NCI-H1930 (cell line): ENCODE measurements at regions not wholly inside any gene's neighbourhood (a gene's known extent, or its start where the extent isn't known, plus 50 kb on each side); places are given as distances from the start of the nearest gene placed in this dataset.

Source experiments
- DNase-seq, 2 experiments: peaks; one replicate each; lab custom pipeline; 2025; lab: John Stamatoyannopoulos, UW

DNA sequence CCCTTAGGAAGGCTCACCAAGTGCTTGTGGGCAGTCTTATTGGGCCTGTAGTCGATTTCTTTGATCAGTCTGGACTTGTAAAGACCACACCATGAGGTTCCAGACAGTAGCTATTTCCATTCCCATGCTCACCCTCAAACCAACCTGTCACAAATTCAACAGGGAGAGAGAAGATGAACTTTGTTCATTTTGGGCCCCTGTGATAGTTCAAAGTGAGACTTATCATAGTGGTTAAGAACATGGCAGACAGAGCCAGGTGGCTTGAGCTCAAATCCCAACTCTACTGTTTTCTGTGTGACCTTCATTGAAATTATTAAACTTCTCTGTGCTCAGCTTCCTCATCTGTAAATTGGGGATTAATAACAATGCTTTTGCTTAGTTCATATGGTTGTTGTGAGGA lies 53.9 kb upstream of the CTLA4 start:
- no peak for DNase-seq

DNA sequence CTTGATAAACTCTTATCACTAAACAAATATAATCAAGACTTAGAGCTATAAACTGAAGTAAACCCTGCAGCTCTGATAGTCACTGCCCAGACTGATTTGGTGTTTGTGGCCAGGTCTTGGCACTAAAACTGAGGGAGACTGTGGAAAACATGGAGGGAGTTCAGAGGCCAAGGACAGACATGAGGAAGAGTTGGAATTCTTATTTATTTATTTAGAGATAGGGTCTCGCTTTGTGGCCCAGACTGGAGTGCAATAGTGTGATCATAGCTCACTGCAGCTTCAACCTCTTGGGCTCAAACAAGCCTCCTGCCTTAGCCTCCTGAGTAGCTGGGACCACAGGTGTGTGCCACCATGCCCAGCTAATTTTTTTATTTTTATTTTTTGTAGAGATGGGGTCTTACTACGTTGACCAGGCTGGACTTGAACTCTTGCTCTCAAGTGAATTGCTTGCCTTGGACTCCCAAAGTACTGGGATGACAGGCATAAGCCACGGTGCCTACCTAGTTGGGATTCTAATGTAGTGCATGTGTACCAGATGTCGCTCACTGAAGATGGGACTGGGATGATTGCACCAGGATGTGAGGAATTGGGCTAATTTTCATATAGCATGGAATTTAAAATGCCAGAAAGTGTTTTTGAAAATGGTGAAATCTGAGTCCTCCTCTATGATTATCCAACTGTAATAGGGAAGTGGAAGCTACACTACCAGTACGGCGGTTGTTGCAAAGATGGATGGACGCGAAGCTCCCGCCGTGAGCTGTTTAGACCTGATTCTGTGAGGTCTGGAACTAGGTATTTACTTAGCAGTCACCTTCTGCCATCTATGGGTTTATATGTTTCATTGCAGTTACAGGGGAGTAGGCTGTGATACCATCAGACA lies 52.7 kb upstream of the CTLA4 start:
- peak; percentile 35 to 54 for DNase-seq

DNA sequence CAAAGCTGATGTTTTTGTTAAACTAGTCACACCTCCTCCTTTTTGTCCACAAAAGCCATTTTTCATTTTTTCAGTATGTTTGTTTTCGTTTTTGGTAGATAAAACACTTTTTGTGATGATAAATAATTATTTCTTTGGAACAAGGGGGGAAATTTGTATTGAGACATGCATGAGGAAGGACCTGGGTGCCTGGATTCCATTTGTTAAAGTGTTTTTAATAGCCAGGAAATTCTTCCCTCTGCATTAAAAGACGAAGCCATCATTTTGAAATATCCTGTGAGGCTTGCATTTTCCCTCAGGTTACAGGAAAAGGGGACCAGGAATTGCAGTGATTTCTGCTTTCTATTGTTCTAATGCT lies 52.1 kb upstream of the CTLA4 start:
- no peak for DNase-seq

DNA sequence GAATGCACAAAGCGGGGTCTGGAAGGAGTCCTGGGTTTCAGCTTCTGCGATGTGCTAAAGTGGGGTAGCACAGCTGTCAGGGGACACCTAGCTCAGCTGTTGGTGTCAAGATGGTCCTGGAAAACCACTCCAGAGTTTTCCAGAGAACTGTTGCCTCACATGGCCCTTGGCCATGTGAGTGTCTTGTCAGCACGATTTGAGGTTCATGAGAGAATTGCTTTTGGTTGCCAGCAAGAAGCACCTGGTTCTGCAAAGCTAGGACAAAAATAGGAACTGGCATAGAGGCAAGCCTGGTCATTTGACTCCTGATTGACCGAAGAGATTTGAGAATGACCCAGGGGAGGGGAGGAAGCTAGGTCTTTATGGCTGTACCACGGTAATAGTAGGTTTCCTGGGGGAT lies 50.4 kb upstream of the CTLA4 start:
- no peak for DNase-seq
